GM13977 (cell line): ENCODE measurements at regions not wholly inside any gene's neighbourhood (a gene's known extent, or its start where the extent isn't known, plus 50 kb on each side); places are given as distances from the start of the nearest gene placed in this dataset.

Experiments used
- DNase-seq: peaks from one replicate; pipeline ENCODE4 v3.0.0; 2012; ENCODE audit warnings: low spot score
- in situ Hi-C: fragments of 300-500 bp; cut with MboI; formaldehyde crosslinking; loops from one replicate; pipeline ENCODE4 v1.12.0; 2022; ENCODE audit warnings: low sequenced_read_pairs, low pct_unique_long_range_greater_than_20kb, mixed read lengths, inconsistent platforms; ENCODE audit not compliant: unreplicated experiment
- TF ChIP-seq, protein P1 (sequence below): IDR thresholded peaks from 2 replicates; pipeline ENCODE4 v1.5.1; 2012; ENCODE audit warnings: mild to moderate bottlenecking, control low read depth; ENCODE audit not compliant: insufficient read depth; ENCODE audit errors: extremely low read depth, missing control alignments

- TF ChIP-seq, protein P1, sequence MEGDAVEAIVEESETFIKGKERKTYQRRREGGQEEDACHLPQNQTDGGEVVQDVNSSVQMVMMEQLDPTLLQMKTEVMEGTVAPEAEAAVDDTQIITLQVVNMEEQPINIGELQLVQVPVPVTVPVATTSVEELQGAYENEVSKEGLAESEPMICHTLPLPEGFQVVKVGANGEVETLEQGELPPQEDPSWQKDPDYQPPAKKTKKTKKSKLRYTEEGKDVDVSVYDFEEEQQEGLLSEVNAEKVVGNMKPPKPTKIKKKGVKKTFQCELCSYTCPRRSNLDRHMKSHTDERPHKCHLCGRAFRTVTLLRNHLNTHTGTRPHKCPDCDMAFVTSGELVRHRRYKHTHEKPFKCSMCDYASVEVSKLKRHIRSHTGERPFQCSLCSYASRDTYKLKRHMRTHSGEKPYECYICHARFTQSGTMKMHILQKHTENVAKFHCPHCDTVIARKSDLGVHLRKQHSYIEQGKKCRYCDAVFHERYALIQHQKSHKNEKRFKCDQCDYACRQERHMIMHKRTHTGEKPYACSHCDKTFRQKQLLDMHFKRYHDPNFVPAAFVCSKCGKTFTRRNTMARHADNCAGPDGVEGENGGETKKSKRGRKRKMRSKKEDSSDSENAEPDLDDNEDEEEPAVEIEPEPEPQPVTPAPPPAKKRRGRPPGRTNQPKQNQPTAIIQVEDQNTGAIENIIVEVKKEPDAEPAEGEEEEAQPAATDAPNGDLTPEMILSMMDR: no peak
- no peak for DNase-seq
- in situ Hi-C loops: no loop called here
Measured at GRCh38 chr13:76703216-76703615, 183.0 kb downstream of the KCTD12 start.

- in situ Hi-C loops: no loop called here
- TF ChIP-seq, protein P1: no peak
- DNase-seq: no peak
Measured at GRCh38 chr13:76697288-76697687, 188.9 kb downstream of the KCTD12 start.

DNA sequence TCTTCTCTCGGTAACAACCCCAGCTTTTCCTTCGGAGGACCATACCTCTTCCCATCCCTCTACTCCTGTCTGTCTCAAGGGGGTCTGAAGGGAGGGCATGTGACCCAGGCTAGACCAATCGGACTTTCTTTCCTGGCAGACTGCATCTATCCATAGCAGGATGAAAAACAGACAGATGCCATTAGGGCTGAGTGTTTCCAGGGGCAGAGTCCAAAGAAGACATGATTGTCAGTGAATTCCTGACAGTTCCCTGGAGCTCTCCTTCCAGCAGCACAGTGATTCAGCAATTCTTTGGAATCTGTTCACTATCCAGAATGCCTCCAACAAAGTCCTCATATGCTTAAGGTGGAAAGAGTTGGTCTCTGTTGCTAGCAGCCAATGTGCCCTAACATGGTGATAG lies 189.8 kb downstream of the KCTD12 start:
- DNase-seq: no peak
- in situ Hi-C loops: no loop called here
- TF ChIP-seq, protein P1: no peak

DNA sequence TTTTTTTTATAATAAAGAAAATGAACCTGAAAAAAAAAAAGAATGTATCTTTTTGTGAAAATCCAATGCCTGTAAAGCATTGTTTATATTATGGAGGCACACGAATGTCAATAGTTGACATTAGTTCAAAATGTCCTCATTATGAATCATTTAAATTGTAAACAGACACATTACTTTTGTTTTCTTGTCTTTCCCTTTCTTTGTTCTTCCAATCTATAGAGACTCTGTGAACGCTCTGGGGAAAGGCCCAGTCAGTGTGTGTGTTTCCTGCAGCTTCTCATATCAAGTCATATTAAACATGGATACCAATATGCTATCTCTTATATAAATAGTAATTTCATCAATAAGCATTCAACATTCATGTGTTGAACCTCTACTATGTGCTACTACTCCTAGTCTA lies 193.1 kb downstream of the KCTD12 start:
- no peak for DNase-seq
- TF ChIP-seq, protein P1: no peak
- in situ Hi-C loops: no loop called here

DNA sequence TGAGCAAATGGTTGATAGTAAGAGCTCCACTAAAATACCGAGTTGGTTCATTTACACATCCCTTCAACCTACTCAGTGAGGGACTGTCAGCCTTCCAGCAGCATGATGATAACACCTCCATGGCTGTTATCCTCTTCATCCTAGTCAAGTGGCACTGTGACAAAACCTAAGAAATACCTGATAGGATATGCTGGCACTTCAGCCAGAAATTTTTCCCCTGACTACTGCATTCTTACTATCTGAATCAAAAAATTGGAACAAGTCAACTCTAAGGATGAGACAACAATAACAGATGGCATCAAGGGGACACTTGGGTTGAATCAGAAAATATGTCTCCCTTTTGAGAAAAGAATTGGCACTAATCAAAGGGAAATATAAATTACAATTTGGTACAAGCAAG lies 193.9 kb downstream of the KCTD12 start:
- TF ChIP-seq, protein P1: no peak
- in situ Hi-C loops: no loop called here
- no peak for DNase-seq

DNA sequence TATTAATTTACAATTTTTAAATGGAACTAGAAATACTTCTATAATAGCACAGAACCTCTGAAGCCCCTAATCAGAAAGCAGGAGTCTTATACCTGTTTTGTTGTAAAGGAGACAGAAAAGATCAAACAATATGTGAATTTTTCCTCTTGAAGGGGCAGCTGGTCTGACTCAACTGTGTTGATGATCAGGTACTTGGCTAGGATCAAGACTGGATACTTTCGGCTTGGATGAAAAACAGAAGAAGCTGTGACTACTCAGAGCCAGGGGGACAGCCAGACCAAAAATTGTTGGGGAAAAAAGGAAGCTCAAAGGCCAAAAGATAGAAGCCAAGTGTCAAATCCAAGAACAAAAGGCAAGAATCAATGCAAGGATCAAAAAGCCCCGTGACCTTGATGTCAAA lies 195.6 kb downstream of the KCTD12 start:
- TF ChIP-seq, protein P1: no peak
- no peak for DNase-seq
- in situ Hi-C loops: no loop called here

GRCh38 chr13:76687467-76687866 lies 198.7 kb downstream of the KCTD12 start:
- in situ Hi-C loops: no loop called here
- DNase-seq: no peak
- TF ChIP-seq, protein P1: no peak
